Amygdala (tissue), 56 donors: ENCODE measurements at regions not wholly inside any gene's neighbourhood (a gene's known extent, or its start where the extent isn't known, plus 50 kb on each side); places are given as distances from the start of the nearest gene placed in this dataset.
A peak's percentile ranks its signal among the peaks of the same experiment; 100 is the strongest.

ENCODE experiments used
- DNase-seq, 56 donors: peaks; one replicate each; lab custom pipeline; 2025; lab: John Stamatoyannopoulos, UW

DNA sequence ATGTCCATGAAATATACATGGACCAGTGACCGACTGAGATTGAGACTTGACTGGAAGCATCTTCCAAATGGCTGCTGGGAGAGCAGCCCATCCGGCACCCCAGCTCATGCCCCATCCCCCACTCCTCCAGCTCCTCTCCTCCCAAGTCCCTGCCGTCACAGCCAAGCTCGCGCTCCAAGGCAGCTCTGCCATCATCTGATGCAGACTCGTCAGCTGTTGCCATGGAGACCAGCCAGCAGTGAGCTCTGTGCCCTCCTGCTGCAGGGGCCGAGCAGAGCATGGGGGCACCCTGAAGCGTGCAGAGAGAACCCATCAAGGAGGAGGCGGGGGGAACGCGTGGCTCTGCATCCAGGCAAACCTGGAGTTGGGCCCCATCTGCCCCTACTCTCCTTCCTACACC lies 74.5 kb upstream of the TNRC6C start:
- peak in 55 of 56 donors; percentile 30 to 94 (median 84) for DNase-seq

DNA sequence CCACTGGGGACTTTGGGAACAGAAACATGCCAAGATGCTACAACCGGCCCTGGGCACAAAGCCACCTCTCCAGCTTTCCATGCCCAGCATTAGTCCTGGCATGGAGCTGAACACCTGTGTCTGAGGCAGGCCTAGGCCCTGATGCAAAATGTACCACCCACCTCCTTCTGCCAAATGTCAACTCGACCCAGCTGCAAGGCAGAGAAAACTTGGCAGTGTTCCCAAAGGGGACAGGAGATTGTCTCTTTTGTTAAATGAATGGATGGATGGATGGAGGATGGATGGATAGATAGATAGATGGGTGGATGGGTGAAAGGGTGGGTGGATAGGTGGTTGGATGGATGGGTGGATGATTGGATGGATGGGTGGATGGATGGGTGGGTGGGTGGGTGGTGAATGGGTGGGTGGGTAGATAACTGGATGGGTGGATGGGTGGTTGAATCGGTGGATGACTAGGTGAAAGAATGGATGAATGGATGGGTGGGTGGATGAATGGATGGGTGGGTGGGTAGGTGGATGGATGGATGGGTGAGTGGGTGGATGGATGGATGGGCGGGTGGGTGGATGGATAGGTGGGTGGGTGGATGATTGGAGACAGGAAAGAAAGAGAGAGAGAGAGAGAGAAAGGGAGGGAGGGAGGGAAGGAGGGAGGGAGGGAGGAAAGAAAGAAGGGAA lies 73.4 kb upstream of the TNRC6C start:
- peak in 1 of 56 donors; percentile 26 for DNase-seq

DNA sequence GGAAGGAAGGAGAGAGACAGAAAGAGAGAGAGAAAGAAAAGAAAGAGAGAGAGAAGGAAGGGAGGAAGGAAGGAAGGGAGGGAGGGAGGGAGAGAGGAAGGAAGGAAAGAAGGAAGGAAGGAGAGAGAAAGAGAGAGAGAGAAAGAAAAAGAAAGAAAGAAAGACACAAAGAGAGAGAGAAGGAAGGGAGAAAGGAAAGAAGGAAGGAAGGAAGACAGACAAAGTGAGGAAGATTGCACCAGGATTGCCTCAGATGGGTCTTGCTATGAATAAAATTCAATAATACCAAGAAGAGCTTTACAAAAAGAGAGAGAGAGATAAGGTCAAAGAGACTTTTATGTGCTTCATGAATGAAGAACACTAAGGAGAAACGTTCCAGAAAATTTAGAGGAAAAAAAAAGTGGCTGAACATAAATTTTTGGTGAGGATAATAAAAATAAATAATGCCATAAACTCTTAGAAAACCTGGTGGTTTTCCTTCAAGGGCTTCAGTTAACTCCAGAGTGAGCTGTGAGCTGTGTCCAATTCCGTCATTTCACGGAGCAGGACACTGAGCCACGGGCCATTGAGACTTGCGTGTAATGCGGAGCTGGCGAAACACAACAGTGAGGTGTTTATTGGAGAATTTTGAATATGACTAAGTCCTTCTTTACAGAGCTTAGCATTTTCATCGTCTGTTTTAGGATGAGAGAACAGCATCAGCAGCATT lies 72.7 kb upstream of the TNRC6C start:
- DNase-seq = peak in 1 of 56 donors; percentile 24

DNA sequence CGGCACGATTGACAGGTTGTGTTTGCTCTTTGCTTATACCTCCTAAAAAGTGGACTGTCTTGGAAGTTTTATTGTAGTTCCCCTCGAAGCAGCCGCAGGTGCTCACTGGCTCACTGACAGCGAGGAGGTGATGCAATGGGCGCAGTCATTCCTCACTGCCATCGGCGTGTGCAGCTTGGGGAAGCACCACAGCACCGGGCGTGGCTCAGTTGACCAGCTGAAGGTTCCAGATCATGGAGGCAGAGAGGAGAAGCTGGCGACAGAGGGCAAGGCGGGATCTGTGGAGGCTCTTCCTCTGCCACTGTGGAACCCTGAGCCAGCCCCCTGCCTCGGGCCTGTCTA lies 72.1 kb upstream of the TNRC6C start:
- no peak for DNase-seq

DNA sequence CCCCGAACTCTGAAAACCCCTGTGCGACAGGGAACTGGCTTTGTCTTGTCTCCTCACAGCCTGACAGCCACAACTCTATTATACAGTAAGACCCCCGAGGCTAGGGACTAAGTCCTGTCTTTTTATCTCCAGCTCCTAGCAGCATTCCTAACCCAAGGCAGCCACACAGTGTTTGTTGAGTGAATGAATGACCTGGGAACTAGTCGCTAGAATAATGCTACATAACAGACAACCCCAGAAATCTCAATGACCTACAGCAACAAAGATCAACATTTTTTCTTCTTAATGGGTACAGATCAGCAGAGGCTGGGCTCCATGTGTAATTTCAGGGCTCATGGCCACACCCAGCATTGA lies 71.4 kb upstream of the TNRC6C start:
- no peak for DNase-seq

DNA sequence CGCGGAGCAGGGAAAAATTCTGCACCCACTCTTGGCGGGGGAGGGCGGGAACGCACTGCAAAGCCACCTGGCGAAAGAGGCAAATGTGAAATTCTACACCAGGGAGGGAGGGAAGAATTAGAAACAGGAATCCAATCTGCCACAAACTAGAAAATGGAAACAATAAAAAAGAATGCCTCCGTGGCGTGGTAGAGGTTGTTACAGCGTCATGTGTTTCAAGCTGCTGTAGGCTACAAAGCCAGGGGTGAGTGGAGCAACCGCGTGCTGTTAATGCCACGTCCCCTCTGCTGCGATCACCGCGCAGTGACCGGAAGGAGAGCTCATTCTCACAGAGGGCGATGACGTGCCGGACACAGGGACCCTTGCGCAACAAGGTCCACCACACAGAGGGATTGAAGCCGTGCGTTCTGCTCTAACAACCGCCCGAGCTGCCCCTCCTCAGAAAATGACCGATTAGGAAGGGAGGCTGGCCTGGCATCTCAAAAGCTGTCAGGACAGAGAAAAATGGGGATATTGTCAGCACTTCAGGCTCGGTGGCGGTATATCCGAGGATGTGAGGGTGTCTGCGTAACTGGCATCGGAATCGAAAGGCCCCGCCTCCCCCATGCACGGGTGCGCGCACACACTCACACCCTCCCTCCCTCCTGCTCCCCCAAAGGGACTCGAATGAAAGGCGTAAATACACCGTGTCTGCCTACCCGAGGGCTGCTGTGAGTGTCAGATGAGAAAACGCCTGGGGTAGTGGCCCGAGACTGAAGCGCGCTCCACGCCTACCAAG lies 70.8 kb upstream of the TNRC6C start:
- DNase-seq = peak in 42 of 56 donors; percentile 15 to 88 (median 56)

DNA sequence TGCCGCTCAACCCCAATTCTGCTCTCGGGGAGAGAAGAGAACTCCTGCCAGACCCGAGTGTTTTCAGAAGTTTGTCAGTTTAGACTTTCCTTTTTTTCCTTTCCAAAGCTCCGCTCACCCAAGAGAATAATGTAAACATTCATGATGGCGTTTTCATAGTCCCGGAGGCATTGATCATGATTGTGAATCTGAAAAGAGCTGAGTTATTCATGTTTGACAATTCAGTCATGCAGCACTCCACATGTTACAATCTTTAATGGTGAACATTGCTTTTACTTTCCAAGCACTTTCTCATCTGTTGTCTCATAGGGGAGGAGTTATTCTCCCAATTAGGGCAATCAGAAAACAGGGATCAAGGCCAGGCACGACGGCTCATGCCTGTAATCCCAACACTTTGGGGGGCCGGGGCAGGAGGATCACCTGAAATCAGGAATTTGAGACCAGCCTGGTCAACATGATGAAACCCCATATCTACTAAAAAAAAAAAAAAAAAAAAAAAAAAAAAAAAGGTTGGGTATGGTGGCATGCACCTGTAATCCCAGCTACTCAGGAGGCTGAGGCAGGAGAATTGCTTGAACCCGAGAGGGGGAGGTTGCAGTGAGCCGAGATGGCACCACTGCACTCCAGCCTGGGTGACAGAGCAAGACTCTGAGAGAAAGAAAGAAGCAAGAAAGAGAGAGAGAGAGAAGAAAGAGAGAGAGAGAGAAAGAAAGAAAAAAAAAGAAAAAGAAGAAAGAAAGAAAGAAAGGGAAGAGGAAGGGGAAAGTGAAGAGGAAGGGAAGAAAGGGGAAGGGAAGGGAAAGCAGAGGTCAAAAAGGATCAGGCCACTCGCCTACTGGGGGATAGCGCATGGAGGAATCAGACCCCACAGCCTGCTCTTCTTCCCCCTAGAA lies 70.0 kb upstream of the TNRC6C start:
- no peak for DNase-seq

DNA sequence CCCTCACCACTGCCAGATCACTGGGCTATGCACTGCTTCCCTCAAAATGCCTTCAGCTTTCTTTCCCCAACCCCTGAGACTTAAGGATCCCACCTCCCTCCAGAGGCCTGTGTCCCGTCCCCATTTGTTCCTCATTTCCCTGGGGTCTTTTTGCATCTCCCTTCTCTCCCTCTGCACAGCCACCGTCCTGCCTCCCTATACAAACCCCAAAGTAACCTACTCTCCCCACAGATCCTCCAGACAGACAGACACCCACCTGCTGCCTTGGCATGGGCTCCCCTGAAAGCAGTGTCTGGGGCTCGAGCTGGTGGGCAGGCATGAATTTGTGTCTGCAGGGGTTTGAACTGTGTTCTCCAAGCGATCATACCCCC lies 69.4 kb upstream of the TNRC6C start:
- DNase-seq = no peak

DNA sequence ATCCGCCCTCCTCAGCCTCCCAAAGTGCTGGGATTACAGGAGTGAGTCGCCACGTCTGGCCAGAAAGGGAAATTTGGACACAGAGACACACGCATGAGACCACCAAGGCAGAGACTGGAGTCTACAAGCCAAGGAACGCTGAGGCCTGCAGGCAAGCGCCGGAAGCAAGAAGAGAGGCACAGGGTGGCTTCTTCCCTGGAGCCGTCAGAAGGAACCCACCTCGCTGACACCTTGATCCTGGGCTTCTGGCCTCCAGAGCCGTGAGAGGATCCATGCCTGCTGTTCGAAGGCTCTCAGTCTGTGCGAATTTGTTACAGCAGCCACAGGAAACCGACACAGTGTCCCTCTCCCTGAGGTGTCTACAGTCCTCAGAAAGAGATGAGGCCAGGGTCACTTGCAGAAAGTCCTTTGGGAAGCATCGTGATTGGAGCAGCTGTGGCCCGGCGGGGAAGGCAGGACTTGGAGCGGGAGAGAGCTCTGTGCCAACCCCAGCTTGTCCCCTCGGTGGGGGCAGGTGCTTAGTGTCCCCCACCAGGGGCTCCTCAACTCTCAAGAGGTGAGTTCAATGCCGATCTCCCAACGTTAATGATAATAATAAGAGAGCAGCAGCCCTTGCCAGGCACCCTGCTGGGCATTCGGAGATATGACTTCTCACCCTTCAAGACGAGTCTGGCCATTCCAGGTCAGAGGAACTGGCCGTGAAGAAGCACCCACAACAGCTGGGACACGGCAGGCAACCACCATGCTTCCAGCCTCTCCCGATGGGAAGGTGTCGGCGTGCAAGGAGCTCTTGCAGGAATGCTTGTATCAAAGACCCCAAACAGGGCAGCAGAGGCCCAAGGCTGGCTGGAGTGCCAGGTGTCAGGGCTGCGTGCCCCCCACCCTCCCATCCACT lies 68.4 kb upstream of the TNRC6C start:
- no peak for DNase-seq

DNA sequence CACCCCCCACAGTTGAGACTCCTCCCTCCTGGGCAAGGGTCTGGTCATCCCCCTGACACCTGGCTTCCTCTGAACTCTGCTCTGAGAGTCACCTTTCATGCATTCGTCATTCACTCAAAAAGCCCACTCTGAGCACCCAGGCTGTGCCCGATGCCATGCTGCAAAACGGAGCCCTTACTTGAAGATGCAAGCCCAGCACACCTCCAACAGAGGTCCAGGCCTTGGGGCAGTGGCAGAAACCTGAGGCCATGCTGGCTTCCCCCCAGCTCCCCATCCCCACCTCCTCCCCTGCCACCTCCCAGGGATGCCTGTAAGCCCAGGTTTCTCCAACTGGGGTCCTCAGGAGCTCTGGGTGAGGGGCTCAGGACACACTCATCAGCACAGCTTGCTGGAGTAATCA lies 67.7 kb upstream of the TNRC6C start:
- no peak for DNase-seq

DNA sequence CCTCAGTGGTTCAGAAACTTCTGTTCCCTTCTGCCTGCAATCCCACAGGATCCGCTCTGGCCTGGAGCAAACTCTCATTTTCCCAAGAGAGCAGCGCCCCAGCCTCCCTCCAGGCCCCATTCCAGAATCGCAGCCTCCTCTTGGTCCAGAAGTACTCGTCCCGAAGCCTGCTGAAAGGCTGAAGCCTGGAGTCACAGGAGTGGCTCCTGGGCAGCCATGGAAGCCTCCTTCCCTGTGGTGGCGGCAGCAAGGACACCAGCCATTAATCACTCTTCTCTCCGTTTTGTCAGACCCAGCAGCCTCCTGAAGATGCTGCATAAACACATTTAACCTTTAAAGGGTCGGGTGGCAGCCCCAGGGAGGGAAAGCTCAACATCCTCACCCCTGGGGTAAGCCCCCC lies 66.9 kb upstream of the TNRC6C start:
- no peak for DNase-seq

DNA sequence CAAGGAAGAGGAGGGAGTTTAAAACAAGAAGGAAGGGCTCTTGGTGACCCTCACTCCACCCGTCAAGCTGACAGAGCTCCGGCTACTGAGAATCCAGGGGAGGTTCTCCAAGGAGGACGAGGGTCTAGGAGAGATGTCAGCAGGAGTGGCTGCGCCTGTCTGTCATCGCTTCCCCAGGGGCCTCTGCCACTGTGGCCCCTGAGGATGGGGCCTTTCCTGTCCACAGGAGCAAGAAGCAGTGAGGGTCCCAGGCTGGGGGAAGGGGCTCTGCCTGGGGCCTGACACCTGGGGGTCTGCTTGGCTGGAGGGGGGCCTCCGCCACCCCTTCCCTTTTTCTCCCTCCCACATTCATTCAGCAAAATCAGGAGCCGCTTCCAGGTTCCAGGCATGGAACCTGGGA lies 66.5 kb upstream of the TNRC6C start:
- no peak for DNase-seq

DNA sequence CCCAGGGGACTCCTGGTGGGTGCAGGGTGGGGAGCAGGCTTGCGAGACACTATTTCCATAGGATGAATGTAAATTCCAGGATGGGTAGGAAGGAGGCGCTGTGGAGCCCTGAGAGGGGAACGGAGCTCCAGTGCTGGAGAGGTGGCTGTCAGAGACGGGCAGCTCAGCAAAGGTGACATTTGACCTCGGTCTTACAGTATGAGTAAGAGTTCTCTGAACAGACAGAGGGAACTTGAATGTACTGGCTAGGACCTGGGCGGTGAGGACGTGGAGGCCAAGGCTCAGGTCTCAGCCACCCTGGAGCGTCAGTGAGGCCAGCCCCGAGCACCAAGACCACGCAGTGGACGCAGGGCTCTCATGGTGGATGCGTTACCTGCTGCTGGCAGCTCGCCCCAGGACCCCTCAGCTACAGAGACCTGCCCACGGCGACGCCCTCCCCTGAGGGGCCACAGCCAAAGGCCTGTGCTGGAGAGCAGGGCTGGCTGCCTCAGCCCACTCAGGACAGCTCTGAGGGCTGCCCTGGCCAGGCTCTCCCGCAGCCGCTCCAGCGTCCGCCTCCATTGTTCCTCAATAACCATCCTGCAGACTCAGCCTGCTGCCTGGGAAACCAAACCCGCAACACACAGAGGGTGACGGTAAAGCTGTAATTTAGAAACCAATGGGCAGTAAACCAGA lies 65.9 kb upstream of the TNRC6C start:
- no peak for DNase-seq

DNA sequence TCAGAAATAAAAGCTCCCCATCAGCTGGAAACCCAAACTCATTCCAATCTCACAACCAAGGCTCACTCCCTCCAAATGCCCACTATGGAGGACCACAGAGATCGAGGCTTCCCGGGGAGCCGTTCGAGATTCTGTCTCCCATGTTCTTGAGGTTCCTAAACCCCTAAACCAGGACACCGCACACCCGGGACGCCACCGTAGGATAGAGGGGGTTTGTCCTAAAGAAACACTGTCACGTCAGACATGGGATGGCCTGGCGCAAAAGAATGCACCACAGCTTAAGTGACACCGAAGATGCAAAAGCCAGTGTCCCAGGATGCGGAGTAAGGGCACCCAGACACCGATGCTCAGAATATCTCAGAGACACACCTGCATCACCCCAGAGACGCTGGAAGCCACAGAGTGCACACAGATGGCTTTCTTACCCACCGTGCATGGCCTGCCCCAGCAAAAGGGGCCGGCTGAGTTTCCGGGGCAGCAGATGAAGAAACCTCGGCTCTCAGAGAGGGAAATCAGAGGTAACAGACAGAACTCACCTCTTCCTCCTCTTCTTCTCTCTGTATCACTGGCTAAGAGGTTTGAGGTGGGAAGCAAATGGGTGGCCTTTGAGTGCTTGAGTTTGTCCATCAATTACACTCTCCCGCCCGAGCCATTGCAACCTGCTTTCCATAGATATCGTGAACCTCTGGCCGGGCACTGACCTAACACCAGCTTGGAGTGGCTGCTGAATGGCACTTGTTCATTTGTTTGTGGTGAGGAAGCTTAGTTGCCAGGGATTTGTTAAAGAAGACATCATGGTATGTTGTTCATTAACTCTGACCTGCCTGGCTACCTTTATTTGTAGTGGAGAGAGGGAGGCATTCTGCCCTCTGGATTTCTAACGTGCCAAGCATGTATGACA lies 65.1 kb upstream of the TNRC6C start:
- DNase-seq = no peak

DNA sequence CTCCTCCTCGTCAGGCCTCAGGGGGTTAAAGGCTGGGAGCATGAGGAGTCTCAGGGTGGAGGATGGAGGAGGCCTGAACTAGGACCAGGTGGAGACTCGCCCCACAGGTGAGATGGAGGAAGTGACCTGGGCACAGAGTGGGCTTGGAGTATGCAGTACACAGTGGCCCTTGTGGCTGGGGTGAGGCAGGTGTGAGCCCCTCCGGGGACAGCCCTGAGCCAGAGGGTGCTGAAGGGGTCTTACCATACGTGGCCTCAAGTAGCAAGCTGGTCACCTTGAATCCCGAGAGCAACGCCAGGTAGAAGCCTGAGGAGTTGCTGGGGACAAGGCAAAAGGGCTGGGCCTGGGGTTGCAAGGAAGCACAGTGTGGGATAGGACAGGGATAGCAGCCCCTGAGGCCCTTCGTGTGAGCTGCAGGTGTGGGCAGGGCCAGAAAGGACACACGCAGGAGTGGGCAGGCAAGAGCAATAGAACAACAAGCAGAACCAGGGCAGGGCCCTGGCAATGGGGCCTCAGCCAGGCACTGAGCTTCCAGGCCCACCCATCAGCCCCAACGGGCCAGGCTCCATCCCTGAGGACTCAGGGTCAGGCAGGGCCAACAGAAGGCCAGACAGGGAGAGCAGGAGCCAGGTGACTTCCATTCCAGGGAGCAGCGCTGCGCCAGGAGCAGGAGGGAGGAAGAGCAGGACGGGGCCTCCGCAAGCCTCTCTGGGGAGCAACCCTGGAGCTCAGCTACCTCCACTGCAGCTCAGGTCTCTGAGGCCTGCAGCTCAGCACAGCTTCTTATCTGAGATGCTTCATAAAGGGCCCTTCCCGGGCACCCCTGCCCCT lies 64.2 kb upstream of the TNRC6C start:
- DNase-seq = no peak

DNA sequence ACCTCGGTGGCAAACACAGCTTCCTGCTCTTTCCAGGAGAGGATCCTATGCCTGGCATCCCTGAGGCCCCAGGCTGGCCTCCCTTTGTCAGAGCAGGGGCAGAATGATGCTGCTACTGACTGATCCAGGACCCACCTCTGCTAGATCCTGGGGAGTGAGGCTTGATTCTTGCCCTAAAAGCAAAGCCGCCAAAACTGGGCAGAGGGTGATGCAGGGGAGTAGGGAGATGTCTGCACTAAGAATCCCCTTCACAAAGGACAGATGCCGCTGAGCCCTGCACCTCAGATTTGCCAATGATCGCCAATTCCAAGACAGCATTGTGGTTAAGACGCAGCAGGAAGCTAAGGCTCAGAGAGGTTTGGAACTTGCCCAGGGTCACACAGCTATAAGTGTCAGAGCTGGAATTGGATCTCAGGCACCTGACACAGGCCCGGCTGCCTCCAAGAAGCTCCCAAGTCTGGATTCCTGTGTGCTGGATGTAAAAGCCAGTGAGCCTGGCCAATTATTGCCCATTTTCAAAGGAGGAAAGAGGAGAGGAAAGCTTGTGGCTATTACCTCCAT lies 60.7 kb upstream of the TNRC6C start:
- no peak for DNase-seq
